Trophoblast cell (in vitro differentiated cells and primary cell): ENCODE measurements at regions not wholly inside any gene's neighbourhood (a gene's known extent, or its start where the extent isn't known, plus 50 kb on each side); places are given as distances from the start of the nearest gene placed in this dataset.

Experiments
- DNase-seq, 2 donors: peaks; one replicate each; pipeline ENCODE4 v3.0.0-alpha.2; 2016
- H2AFZ ChIP-seq: 2 replicates; pipeline ENCODE4 v1.6.1; 2013; ENCODE audit warnings: low read length, moderate library complexity, mild to moderate bottlenecking; ENCODE audit not compliant: insufficient read depth, poor library complexity
- H2AK5ac ChIP-seq: 2 replicates; pipeline ENCODE4 v1.6.1; 2013; ENCODE audit warnings: mild to moderate bottlenecking, low read length
- H2BK120ac ChIP-seq: 2 replicates; pipeline ENCODE4 v1.6.1; 2013; ENCODE audit warnings: low read length, mild to moderate bottlenecking, moderate library complexity; ENCODE audit not compliant: insufficient read depth, poor library complexity
- H2BK12ac ChIP-seq: 2 replicates; pipeline ENCODE4 v1.6.1; 2013; ENCODE audit warnings: mild to moderate bottlenecking, low read length, moderate library complexity
- H2BK5ac ChIP-seq: 2 replicates; pipeline ENCODE4 v1.6.1; 2013; ENCODE audit warnings: low read length, low read depth, moderate library complexity, mild to moderate bottlenecking; ENCODE audit not compliant: poor library complexity
- H3K14ac ChIP-seq: 2 replicates; pipeline ENCODE4 v1.6.1; 2013; ENCODE audit warnings: mild to moderate bottlenecking, low read length
- H3K18ac ChIP-seq: 2 replicates; pipeline ENCODE4 v1.6.1; 2013; ENCODE audit warnings: mild to moderate bottlenecking, low read length
- H3K23ac ChIP-seq: 2 replicates; pipeline ENCODE4 v1.6.1; 2013; ENCODE audit warnings: low read length
- H3K27ac ChIP-seq: 2 replicates; pipeline ENCODE4 v1.5.1; 2013; ENCODE audit warnings: low read depth, mild to moderate bottlenecking, inconsistent platforms, low read length, moderate library complexity
- H3K27me3 ChIP-seq: 2 replicates; pipeline ENCODE4 v1.6.1; 2013; ENCODE audit warnings: inconsistent platforms, mild to moderate bottlenecking, low read length, moderate library complexity; ENCODE audit not compliant: insufficient read depth
- H3K36me3 ChIP-seq, 2 experiments: 1 replicate in 1 of 2; 2 replicates in 1 of 2; pipeline ENCODE4 v1.6.1; 2013; ENCODE audit warnings: low read length in 2 of 2, mild to moderate bottlenecking in 2 of 2, moderate library complexity in 1 of 2; ENCODE audit not compliant: insufficient read depth in 2 of 2, control insufficient read depth in 1 of 2
- H3K4ac ChIP-seq: 2 replicates; pipeline ENCODE4 v1.6.1; 2013; ENCODE audit warnings: low read depth, mild to moderate bottlenecking, low read length, moderate library complexity
- H3K4me1 ChIP-seq, 2 experiments: 1 replicate in 1 of 2; 2 replicates in 1 of 2; pipeline ENCODE4 v1.6.1; 2013; ENCODE audit warnings: low read length in 2 of 2, mild to moderate bottlenecking in 2 of 2, moderate library complexity in 1 of 2; ENCODE audit not compliant: insufficient read depth in 2 of 2, control insufficient read depth in 1 of 2
- H3K4me2 ChIP-seq: 2 replicates; pipeline ENCODE4 v1.6.1; 2013; ENCODE audit warnings: inconsistent platforms, mild to moderate bottlenecking, low read length, moderate library complexity
- H3K4me3 ChIP-seq: 2 replicates; pipeline ENCODE4 v1.5.1; 2013; ENCODE audit warnings: mild to moderate bottlenecking, low read depth, low read length, inconsistent platforms
- H3K79me1 ChIP-seq: one replicate; pipeline ENCODE4 v1.6.1; 2013; ENCODE audit warnings: low read length
- H3K79me2 ChIP-seq: 2 replicates; pipeline ENCODE4 v1.6.1; 2013; ENCODE audit warnings: low read length, mild to moderate bottlenecking; ENCODE audit not compliant: control insufficient read depth, insufficient read depth, poor library complexity
- H3K9ac ChIP-seq: 2 replicates; pipeline ENCODE4 v1.6.1; 2013; ENCODE audit warnings: mild to moderate bottlenecking, low read length
- H3K9me3 ChIP-seq: 2 replicates; pipeline ENCODE4 v1.6.1; 2013; ENCODE audit warnings: low read depth, mild to moderate bottlenecking, control low read depth, inconsistent platforms, low read length; ENCODE audit not compliant: insufficient read depth
- H4K12ac ChIP-seq: 2 replicates; pipeline ENCODE4 v1.6.1; 2013; ENCODE audit warnings: low read depth, mild to moderate bottlenecking, low read length, moderate library complexity
- H4K8ac ChIP-seq: 2 replicates; pipeline ENCODE4 v1.6.1; 2013; ENCODE audit warnings: low read depth, mild to moderate bottlenecking, low read length, moderate library complexity
- H4K91ac ChIP-seq: one replicate; pipeline ENCODE4 v1.6.1; 2013; ENCODE audit warnings: low read depth, mild to moderate bottlenecking, low read length, moderate library complexity
- WGBS: extraction: QIAGEN DNeasy Blood & Tissue Kit; methylation state at CpG from one replicate; pipeline ENCODE4 v1.1.7; 2013; ENCODE audit warnings: missing lambda C conversion rate; ENCODE audit not compliant: insufficient read length, insufficient coverage; ENCODE audit errors: extremely low coverage; 5-methylcytosine and 5-hydroxymethylcytosine counted together

DNA sequence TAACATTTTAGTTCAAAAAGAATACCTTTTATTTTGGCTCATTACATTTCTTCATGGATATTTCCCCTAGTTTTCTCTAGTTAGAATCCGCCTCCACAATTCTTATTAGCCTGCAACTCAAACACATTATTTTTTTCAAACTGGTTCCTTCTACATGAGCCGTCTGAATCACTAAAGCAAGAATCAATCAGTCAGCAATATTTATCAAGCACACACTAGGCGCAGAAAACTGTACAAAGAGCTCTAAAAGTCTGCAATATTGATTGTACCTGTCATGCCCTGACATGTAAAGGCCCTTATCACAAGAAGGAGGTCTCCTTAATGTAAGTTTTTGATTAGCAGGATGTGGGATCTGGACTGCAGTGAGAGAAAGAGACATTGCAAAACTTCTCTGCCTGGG lies 94.8 kb upstream of the CENPE start:
- H2BK120ac ChIP-seq = no peak overlapping the region
- H3K79me1 ChIP-seq = no peaks in the 10 kb centered on the region
- WGBS = no CpG with 5 or more reads among the region's 3 CpGs
- no peaks in the 10 kb centered on the region for H3K79me2 ChIP-seq
- H3K14ac ChIP-seq = no peak overlapping the region
- no peaks in the 10 kb centered on the region for H3K27me3 ChIP-seq
- no peak for DNase-seq
- H2AK5ac ChIP-seq = no peak overlapping the region
- no peak overlapping the region for H2BK12ac ChIP-seq
- H3K27ac ChIP-seq = no peak overlapping the region
- H3K4me1 ChIP-seq = no peaks in the 10 kb centered on the region
- no peak overlapping the region for H3K18ac ChIP-seq
- no peak overlapping the region for H3K9ac ChIP-seq
- H3K4me2 ChIP-seq = no peak overlapping the region
- H3K4me3 ChIP-seq = no peak overlapping the region
- H2BK5ac ChIP-seq = no peak overlapping the region
- no peak overlapping the region for H3K23ac ChIP-seq
- H3K9me3 ChIP-seq = no peaks in the 10 kb centered on the region
- no peak overlapping the region for H3K4ac ChIP-seq
- no peak overlapping the region for H2AFZ ChIP-seq
- H4K8ac ChIP-seq = no peak overlapping the region
- no peak overlapping the region for H4K12ac ChIP-seq
- no peaks in the 10 kb centered on the region for H3K36me3 ChIP-seq
- H4K91ac ChIP-seq = no peak overlapping the region

DNA sequence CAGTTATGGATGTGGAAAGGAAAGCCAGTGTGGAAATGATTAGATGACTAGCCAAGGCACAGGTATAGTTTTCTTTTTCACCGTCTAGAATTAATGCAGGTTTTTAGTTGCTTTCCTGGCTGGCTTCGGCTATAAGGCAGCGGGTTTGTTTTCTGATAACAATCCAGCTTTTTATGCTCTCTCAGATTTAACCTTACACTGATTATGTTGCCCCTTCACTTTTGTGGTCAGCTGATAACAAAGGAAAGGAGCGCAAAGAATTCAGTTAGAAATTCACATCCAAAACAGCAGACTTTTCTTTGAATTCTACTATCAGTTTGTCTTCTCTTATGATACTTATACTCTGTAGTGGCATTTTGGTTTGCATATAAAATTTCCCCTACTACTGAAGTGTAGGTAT lies 94.2 kb upstream of the CENPE start:
- no peak overlapping the region for H3K14ac ChIP-seq
- no peak overlapping the region for H3K4ac ChIP-seq
- no peak overlapping the region for H4K12ac ChIP-seq
- no peak overlapping the region for H2AK5ac ChIP-seq
- no peak overlapping the region for H3K23ac ChIP-seq
- H3K27ac ChIP-seq = no peak overlapping the region
- H3K27me3 ChIP-seq = no peaks in the 10 kb centered on the region
- no peak for DNase-seq
- no peaks in the 10 kb centered on the region for H3K79me1 ChIP-seq
- WGBS = no CpG with 5 or more reads among the region's 4 CpGs
- no peak overlapping the region for H3K9ac ChIP-seq
- H2AFZ ChIP-seq = no peak overlapping the region
- no peak overlapping the region for H4K91ac ChIP-seq
- H2BK12ac ChIP-seq = no peak overlapping the region
- H3K4me3 ChIP-seq = no peak overlapping the region
- H3K36me3 ChIP-seq = no peaks in the 10 kb centered on the region
- H3K9me3 ChIP-seq = no peaks in the 10 kb centered on the region
- no peaks in the 10 kb centered on the region for H3K4me1 ChIP-seq
- no peak overlapping the region for H3K4me2 ChIP-seq
- no peak overlapping the region for H2BK120ac ChIP-seq
- no peaks in the 10 kb centered on the region for H3K79me2 ChIP-seq
- no peak overlapping the region for H4K8ac ChIP-seq
- H2BK5ac ChIP-seq = no peak overlapping the region
- H3K18ac ChIP-seq = no peak overlapping the region

DNA sequence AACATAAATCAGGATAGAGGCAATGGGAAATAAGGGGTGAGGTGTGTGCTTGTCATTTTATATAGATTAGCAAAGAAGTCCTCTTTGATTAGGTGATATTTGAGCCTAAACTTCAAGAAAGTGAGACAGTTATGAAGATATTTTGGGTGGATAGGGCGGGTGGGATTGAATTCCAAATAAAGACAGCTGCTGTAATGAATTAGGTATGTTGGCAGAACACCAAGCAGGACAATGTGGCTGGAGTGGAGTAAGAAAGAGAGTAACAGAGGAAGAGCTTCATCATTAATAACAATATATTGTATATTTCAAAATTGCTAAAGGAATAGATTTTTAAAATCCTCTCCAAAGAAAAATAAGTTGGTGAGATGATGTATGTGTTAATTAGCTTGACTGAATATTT lies 91.0 kb upstream of the CENPE start:
- no peaks in the 10 kb centered on the region for H3K4me1 ChIP-seq
- H2AFZ ChIP-seq = no peak overlapping the region
- H3K14ac ChIP-seq = no peak overlapping the region
- peaks cover 0 to 2% of the 10 kb centered on the region in 2 experiments for H3K36me3 ChIP-seq
- H3K9me3 ChIP-seq = peaks cover 3% of the 10 kb centered on the region
- no peak overlapping the region for H4K8ac ChIP-seq
- no peaks in the 10 kb centered on the region for H3K79me2 ChIP-seq
- no peak overlapping the region for H3K27ac ChIP-seq
- no peak overlapping the region for H3K4ac ChIP-seq
- no peak overlapping the region for H3K4me2 ChIP-seq
- no peak overlapping the region for H3K4me3 ChIP-seq
- no peak overlapping the region for H3K23ac ChIP-seq
- no CpG with 5 or more reads among the region's 1 CpG for WGBS
- no peak overlapping the region for H2BK120ac ChIP-seq
- H2BK12ac ChIP-seq = no peak overlapping the region
- H2AK5ac ChIP-seq = no peak overlapping the region
- H3K27me3 ChIP-seq = no peaks in the 10 kb centered on the region
- H4K91ac ChIP-seq = no peak overlapping the region
- DNase-seq = no peak
- H3K9ac ChIP-seq = no peak overlapping the region
- H3K18ac ChIP-seq = no peak overlapping the region
- no peaks in the 10 kb centered on the region for H3K79me1 ChIP-seq
- H4K12ac ChIP-seq = no peak overlapping the region
- no peak overlapping the region for H2BK5ac ChIP-seq

DNA sequence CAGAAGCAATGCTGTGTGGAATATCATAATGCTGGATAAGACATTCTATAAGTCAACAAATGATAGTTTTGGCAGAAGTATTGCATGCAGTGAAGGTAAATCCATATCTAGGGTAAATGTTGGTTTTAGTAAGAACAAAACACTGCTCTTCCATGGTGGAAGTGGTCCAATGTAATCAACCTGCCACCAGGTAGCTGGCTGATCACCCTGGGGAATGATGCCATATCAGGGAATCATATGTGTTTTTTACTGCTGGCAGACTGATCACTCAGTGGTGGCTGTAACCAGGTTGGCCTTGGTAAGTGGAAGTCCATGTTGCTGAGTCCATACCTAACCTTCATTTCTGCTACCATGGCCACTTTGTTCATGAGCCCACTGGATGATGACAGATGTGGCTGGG lies 74.0 kb upstream of the CENPE start:
- H2BK120ac ChIP-seq = no peak overlapping the region

DNA sequence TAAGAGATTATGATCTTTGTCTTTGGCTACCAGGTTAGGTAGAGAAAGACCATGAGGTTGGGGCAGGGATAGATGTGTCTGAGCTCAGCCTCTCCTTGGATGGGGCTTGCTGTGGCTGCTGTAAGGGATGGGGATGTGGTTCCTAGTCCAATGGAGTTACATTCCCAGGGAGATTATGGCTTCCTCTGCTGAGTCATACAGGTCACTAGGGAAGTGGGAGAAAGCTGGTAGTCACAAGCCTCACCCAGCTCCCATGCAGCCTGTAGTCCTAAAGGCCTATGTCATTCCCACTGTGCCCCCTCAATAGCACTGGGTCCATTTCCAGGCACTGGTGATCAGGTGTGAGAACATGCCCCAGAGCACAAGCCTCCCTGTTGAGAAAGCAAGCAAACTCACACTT lies 70.6 kb upstream of the CENPE start:
- H3K14ac ChIP-seq = no peak overlapping the region
- H3K18ac ChIP-seq = no peak overlapping the region
- no peaks in the 10 kb centered on the region for H3K9me3 ChIP-seq
- no peak overlapping the region for H4K91ac ChIP-seq
- H3K36me3 ChIP-seq = no peaks in the 10 kb centered on the region
- H3K4me2 ChIP-seq = no peak overlapping the region
- no peak overlapping the region for H2AFZ ChIP-seq
- H3K4me3 ChIP-seq = no peak overlapping the region
- H3K23ac ChIP-seq = no peak overlapping the region
- no peaks in the 10 kb centered on the region for H3K4me1 ChIP-seq
- H3K27me3 ChIP-seq = no peaks in the 10 kb centered on the region
- H2BK120ac ChIP-seq = no peak overlapping the region
- H2BK12ac ChIP-seq = no peak overlapping the region
- no peak for DNase-seq
- H3K27ac ChIP-seq = no peak overlapping the region
- H3K9ac ChIP-seq = no peak overlapping the region
- no peaks in the 10 kb centered on the region for H3K79me2 ChIP-seq
- H4K12ac ChIP-seq = no peak overlapping the region
- H3K4ac ChIP-seq = no peak overlapping the region
- no peak overlapping the region for H2AK5ac ChIP-seq
- H3K79me1 ChIP-seq = no peaks in the 10 kb centered on the region
- H2BK5ac ChIP-seq = no peak overlapping the region
- no peak overlapping the region for H4K8ac ChIP-seq

More for the DNA sequence above, 74.0 kb upstream of the CENPE start:
- no peak overlapping the region for H3K14ac ChIP-seq
- H3K36me3 ChIP-seq = no peaks in the 10 kb centered on the region
- no peaks in the 10 kb centered on the region for H3K9me3 ChIP-seq
- no peak overlapping the region for H2AK5ac ChIP-seq
- no peak overlapping the region for H3K23ac ChIP-seq
- H3K18ac ChIP-seq = no peak overlapping the region
- H4K8ac ChIP-seq = no peak overlapping the region
- no peaks in the 10 kb centered on the region for H3K79me1 ChIP-seq
- H3K79me2 ChIP-seq = no peaks in the 10 kb centered on the region
- no peak overlapping the region for H3K4ac ChIP-seq
- DNase-seq = no peak
- no peak overlapping the region for H3K9ac ChIP-seq
- no peak overlapping the region for H2BK5ac ChIP-seq
- H3K4me2 ChIP-seq = no peak overlapping the region
- H2AFZ ChIP-seq = no peak overlapping the region
- no peak overlapping the region for H4K91ac ChIP-seq
- H2BK12ac ChIP-seq = no peak overlapping the region
- no peak overlapping the region for H4K12ac ChIP-seq
- H3K4me1 ChIP-seq = no peaks in the 10 kb centered on the region
- H3K27ac ChIP-seq = no peak overlapping the region
- H3K4me3 ChIP-seq = no peak overlapping the region
- no peaks in the 10 kb centered on the region for H3K27me3 ChIP-seq
